ENCODE measurements at regions not wholly inside any gene's neighbourhood (a gene's known extent, or its start where the extent isn't known, plus 50 kb on each side); places are given as distances from the start of the nearest gene placed in this dataset.

GRCh38 chr7:4525884-4526283, 156.2 kb upstream of the FOXK1 start:
- TF ChIP-seq POLR2A (IDR thresholded peaks at IDR 0.05) (no peak), CTCF (IDR thresholded peaks at IDR 0.05 in 4 of 5, conservative IDR thresholded peaks at IDR 0.05 in 1 of 5) (no peak)

All from gastrocnemius medialis (tissue), 4 donors.